ENCODE measurements at regions not wholly inside any gene's neighbourhood (a gene's known extent, or its start where the extent isn't known, plus 50 kb on each side); places are given as distances from the start of the nearest gene placed in this dataset.

GRCh38 chr13:56953965-56954364 lies 186.8 kb upstream of the PRR20A start:
- no peak for DNase-seq
- intact Hi-C loops (cut with DNase I) = no loop called here
- Histone ChIP-seq H3K4me3 (no peak overlapping the region), H3K9me3 (no peaks in the 10 kb centered on the region), H3K4me1 (no peaks in the 10 kb centered on the region), H3K36me3 (no peaks in the 10 kb centered on the region), H3K27ac (no peak overlapping the region), H3K27me3 (no peaks in the 10 kb centered on the region)
- TF ChIP-seq CTCF (IDR thresholded peaks at IDR 0.05) (no peak), EP300 (IDR thresholded peaks at IDR 0.05) (no peak), POLR2A (IDR thresholded peaks at IDR 0.05) (no peak), POLR2AphosphoS5 (IDR thresholded peaks at IDR 0.05) (no peak)

- TF ChIP-seq EP300 (IDR thresholded peaks at IDR 0.05) (no peak), POLR2A (IDR thresholded peaks at IDR 0.05) (no peak), POLR2AphosphoS5 (IDR thresholded peaks at IDR 0.05) (no peak), CTCF (IDR thresholded peaks at IDR 0.05) (no peak)
- no peaks in the 10 kb centered on the region for H3K4me1 ChIP-seq
- WGBS, 2 donors = 75 to 78% methylated on average over 1 of the region's 1 CpG
These were observed 165.1 kb upstream of the PRR20A start for GRCh38 chr13:56975647-56976046.

GRCh38 chr13:56980856-56981255 lies 159.9 kb upstream of the PRR20A start:
- Histone ChIP-seq H3K9me3 (no peaks in the 10 kb centered on the region), H3K27me3 (no peaks in the 10 kb centered on the region), H3K4me1 (no peaks in the 10 kb centered on the region), H3K27ac (no peak overlapping the region), H3K4me3 (no peak overlapping the region), H3K36me3 (no peaks in the 10 kb centered on the region)
- intact Hi-C loops (cut with DNase I) = no loop called here
- 56 to 68% methylated on average over 1 of the region's 1 CpG for WGBS, 2 donors
- DNase-seq = no peak
- TF ChIP-seq POLR2A (IDR thresholded peaks at IDR 0.05) = no peak
- TF ChIP-seq CTCF (IDR thresholded peaks at IDR 0.05) = no peak
- no peak for TF ChIP-seq POLR2AphosphoS5 (IDR thresholded peaks at IDR 0.05)
- TF ChIP-seq EP300 (IDR thresholded peaks at IDR 0.05) = no peak

More at GRCh38 chr13:56975647-56976046, 165.1 kb upstream of the PRR20A start:
- Histone ChIP-seq H3K27me3 (no peaks in the 10 kb centered on the region), H3K9me3 (no peaks in the 10 kb centered on the region), H3K4me3 (no peak overlapping the region), H3K27ac (no peak overlapping the region), H3K36me3 (no peaks in the 10 kb centered on the region)
- intact Hi-C loops (cut with DNase I) = no loop called here
- no peak for DNase-seq

GRCh38 chr13:56986121-56986520 lies 154.6 kb upstream of the PRR20A start:
- no peak for DNase-seq
- intact Hi-C loops (cut with DNase I) = no loop called here
- Histone ChIP-seq H3K27me3 (no peaks in the 10 kb centered on the region), H3K9me3 (no peaks in the 10 kb centered on the region), H3K27ac (no peak overlapping the region), H3K36me3 (no peaks in the 10 kb centered on the region), H3K4me3 (no peak overlapping the region), H3K4me1 (no peaks in the 10 kb centered on the region)
- no peak for TF ChIP-seq EP300 (IDR thresholded peaks at IDR 0.05)
- TF ChIP-seq CTCF (IDR thresholded peaks at IDR 0.05) = no peak
- TF ChIP-seq POLR2AphosphoS5 (IDR thresholded peaks at IDR 0.05) = no peak
- TF ChIP-seq POLR2A (IDR thresholded peaks at IDR 0.05) = no peak
- whole genome bisulfite sequencing, 2 donors = 61 to 76% methylated on average over 2 of the region's 2 CpGs

GRCh38 chr13:56988543-56988942 lies 152.2 kb upstream of the PRR20A start:
- Histone ChIP-seq H3K4me3 (no peak overlapping the region), H3K27ac (no peak overlapping the region), H3K36me3 (no peaks in the 10 kb centered on the region), H3K27me3 (no peaks in the 10 kb centered on the region), H3K9me3 (no peaks in the 10 kb centered on the region), H3K4me1 (no peaks in the 10 kb centered on the region)
- no peak for DNase-seq
- intact Hi-C loops (cut with DNase I) = no loop called here
- TF ChIP-seq POLR2A (IDR thresholded peaks at IDR 0.05) (no peak), CTCF (IDR thresholded peaks at IDR 0.05) (no peak), EP300 (IDR thresholded peaks at IDR 0.05) (no peak), POLR2AphosphoS5 (IDR thresholded peaks at IDR 0.05) (no peak)

Measured in sigmoid colon (tissue), 6 donors.